HG03103 (cell line): ENCODE measurements at regions not wholly inside any gene's neighbourhood (a gene's known extent, or its start where the extent isn't known, plus 50 kb on each side); places are given as distances from the start of the nearest gene placed in this dataset.

ENCODE experiments used
- ATAC-seq: cut with Tn5 transposase; IDR thresholded peaks from one replicate; pipeline ENCODE4 v1.9.1; 2021; ENCODE audit warnings: low read depth; ENCODE audit not compliant: unreplicated experiment

DNA sequence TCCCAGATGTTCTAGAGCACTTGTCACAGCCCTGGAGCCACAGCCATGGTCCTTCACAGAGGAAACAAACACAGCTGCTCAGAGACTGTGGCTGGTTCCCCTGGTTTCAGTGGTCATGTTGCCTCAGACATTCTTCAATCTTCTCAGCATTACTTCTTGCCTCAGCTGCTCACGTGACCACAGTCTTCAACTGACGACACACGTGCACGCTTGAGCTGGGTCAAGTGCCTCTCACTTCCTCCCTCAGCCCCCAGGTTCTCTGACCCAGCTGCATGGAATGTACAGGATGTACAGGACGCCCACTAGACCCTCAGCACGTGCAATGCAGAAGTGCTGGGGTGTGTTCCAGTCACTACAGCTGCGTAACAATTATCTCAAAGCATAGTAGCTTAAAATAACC lies 159.8 kb upstream of the GGTLC1 start:
- peak; percentile 77 for ATAC-seq

DNA sequence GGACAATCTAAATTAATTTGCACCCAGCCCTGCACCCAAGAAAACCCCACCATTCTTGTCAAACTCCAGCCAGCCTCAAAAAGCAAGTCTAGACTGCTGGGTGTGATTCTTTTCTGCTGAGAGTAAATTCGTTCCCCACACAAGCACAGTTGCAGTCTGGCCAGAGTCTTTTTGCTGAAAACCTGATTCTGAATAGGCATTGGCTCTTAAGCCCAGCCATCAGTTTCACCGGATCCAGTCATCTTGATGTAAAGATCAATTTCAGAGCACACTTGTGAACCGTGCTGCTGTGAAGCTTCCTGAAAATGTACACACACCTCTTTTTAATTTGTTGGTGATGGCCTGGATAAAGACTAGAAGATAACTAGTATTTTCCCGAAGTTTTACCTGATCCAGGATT lies 159.4 kb upstream of the GGTLC1 start:
- ATAC-seq: no peak

DNA sequence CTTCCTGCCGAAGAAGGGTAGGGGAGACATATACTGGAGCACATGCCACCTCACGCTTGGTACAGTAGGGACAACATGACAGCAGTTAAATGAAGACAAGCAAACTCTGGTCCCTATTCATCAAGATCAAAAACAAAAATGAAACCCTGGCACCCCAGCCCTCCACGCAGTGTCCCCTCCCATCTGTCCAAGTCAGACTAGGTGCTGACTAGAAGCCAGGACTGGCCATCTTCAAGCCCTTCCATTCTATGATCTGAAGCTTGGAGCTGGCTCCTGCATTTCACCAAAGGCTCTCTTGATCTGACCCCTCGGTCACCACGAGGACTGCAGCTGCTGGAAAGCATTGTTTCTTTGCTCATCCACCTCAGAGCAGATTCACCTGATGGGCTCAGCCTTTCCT lies 158.9 kb upstream of the GGTLC1 start:
- ATAC-seq: no peak

DNA sequence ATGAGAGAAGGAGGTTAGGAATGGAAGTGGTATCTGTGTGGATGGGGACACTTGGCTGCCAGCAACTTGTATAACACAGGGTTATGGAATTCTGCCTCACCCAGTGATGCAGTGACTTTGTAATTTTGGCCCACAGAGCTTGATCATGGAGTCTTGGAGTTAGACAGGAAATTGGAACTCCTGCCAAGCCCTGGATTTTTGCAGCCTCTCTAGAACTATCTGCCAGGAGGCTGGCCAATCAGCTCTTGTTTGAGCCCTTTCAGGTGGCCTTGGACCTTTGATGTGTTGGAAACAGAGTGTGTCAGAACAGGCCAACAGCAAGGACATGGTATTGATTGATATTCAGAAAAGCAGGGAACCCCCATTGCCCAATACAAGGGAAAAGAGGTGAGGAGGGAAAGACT lies 157.7 kb upstream of the GGTLC1 start:
- ATAC-seq: no peak

DNA sequence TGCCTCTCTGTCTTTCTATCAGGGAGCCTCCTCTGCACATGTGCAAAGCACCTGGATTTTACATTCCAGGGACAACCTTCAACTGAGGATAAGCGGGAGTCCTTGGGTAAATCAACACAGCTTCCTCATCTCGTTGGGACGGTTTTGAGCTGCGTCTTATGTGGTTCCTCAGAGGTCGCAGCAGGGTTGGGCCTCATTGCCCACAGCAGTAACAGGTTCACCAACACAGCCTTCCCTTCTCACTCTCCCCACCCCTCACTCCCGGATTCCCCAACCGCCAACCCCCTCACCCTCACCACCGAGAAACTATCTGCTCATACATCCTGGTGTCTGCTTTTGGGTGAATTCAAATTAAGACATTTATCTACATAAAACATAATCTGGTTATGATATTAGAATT lies 155.8 kb upstream of the GGTLC1 start:
- ATAC-seq: no peak

DNA sequence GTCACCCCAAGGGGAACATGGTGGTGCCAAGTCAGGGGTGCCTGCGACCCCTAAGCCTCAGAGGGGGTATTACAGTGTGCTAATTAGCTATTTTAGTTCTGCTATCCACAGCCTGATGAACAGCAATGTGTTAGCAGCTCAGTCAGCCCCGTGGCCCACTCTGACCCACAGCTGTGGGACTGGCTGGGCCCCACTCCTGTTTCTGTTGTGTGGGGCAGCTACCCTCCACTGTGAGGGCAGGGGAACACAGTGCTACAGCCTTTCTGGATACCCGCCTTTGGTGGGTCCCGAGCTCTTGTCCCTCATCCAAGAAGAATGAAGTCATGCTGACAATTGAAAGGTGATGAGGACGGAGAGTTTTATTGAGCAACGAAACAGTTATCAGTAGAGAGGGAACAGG lies 152.5 kb upstream of the GGTLC1 start:
- ATAC-seq: no peak

DNA sequence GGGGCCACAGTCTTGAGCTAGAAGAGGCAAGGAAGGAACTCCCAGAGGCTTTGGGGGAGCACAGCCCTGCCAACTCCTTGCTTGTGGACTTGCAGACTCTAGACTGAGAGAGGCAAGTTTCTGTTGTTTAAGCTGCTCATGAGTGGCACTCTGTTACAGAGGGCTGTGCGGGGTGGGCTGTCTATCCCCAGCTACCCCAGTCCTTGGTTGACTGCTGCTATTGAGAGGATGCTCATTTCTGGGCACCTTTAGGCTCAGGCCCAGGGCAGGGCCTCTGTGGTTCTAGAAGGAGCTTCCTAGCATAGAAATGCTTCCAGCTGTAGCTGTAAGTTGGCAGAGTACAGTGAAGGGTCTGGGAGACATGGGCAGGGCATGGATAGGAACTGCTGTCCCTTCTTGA lies 151.3 kb upstream of the GGTLC1 start:
- ATAC-seq: no peak

DNA sequence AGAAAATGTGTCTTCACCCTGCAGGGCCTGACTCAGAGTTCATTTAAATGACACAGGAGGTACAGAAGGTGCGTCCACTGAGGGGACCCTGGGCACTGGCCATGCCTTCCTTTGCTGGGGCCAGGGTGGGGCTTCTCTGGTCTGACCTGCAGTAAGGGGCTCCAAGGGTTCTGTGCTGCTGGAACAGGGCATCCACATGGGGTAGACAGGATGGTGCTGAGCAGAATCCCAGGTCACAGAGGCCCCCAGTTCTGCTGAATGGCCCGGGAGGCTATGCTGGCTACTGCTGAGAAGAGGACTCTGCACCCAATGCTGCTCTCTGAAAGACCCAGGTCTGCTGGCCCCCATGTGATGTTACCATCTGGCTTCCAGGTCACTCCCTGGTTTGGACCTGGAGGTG lies 150.4 kb upstream of the GGTLC1 start:
- no peak for ATAC-seq

DNA sequence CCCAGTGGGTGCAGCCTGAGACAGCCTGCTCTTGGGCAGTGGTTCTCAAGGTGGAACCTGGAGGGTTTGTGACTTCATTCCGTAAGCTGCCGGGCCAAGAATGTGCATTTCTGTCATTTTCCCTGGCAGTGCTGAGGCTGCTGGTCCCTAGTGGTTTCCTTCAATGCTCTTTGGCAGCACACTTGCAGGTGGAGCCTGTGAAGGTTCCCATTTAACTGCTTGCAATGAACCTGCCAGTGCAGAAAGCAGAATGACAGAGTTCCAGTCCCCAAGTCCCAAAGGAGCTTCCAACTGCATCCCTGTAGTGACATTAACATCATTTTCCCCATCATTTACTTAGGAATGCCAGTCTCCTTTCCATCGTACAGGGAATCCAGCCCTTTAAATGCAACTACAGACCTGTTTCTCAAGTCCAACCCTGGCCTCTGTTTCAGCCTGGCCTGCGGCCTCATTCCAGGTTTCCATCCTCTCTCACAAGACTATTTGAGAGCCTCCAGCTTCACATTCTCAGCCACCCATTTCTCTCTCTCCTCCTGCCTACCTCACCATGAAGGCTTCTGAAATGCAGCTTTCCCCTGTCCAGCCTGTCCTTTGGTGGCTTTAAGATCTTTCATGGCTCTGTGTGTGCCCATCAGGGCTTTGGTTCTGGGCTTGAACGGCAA lies 149.7 kb upstream of the GGTLC1 start:
- ATAC-seq: no peak

DNA sequence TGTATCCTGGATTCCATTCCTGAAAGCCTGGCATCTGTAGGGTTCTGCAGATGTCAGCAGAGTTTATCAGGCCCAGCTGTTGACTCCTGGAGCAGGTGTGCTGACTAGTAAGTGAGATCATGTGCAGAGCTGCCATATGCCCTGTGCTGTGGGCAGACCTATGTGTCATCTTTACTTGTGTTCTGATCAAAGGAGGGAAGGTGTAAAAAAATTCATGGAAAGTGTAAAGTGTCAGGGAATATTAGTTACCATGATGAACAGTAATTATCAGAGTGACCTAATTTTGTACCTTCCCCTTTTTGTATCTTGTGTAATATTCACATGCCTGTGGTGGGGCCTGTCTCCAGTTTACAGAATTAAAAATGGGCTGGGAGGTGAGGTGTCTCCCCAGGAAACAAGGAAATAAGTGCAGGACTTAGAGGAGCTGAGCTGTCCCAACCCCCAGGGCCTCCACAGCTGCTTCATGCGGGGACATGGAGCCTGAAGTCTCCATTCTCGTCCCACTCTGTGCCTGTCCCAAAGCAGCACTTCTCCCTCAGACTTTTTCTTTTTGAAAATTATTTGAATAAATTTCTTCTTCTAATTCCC lies 148.2 kb upstream of the GGTLC1 start:
- no peak for ATAC-seq

DNA sequence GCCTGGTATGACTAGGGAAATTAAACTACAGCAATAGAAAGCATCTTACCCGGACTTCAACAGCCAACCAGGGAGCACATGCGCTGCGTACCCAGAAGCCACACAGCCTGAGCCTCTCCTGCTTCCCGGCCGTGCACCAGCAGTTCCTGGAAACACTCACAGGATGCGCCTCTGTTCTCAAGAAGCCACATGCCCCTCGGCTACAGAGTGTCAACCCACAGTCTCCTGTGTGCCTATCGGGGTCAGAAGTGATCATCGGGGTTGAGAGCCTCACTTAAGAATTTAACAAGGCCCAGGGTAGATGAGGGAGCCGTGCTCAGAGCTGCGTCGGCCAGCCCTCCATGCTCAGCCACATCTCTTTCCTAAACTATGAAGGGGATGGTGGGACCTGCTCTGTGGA lies 147.2 kb upstream of the GGTLC1 start:
- ATAC-seq: no peak

DNA sequence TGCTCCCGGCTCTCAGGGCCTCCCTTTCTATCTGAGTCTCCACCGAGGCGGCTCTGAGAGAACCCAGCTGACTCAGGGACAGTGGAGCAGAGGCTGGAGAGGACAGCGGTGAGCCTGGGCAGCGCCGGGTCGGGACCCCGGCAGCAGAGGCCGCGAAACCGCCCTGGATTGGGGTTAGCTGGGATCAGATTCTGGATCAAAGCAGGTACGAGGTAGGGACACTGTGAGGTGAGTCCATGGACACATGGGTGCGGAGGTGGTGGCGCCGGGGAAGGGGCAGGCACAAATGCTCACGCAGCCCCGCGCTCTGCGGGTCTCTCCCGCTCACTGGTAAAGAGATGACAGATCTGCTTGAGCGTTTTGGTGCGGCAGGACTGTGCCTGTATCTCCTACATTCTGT lies 146.4 kb upstream of the GGTLC1 start:
- no peak for ATAC-seq

DNA sequence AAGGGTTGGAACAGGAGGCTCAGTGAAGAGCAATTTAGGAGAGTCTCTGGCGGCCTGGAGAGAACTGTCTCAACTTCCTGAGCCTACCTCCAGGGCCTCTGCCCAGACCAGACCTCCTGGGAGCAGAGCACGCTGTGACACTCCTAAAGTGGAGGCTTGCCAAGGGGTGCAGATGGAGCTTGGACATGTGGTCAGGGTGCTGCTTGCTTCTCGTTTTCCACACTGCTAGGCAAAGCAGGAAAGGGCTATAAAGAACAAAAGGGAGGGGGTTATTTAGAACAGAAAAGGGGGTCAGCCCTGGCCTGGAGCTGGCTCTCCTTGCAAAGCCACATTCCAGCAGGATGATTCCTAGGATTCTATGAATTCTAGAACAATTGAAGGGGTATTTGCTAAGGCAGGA lies 145.7 kb upstream of the GGTLC1 start:
- ATAC-seq: no peak

DNA sequence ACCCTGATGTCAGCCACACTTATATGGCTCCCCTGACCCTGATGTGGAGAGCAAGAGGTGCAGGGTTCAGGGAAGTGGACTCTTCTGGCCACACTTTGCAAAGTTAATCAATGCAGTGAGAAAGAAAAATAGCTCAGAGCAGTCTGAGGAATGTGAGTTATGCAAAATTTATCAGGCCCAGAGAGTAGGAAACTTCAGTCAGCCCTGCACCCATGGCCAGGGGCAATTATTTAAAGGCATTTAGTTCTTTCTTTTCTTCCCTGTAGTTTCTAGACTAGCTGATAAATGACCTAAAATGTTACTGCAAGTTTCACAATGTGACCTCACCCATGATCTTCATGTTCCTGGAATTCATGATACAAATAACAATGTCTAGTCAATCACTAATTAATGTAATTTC lies 143.7 kb upstream of the GGTLC1 start:
- no peak for ATAC-seq

DNA sequence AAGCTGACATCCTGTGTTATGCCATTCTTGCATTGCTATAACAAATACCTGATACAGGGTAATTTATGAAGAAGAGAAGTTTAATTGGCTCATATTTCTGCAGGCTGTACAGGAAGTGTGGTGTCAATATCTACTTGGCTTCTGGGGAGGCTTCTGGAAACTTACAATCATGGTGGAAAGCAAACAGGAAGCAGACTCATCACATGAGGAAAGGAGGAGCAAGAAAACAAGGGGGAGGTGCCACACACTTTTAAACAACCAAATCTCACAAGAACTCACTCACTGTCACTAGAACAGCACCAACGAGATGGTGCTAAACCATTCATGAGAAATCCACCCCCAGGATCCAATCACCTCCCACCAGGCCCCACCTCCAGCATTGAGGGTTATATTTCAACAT lies 143.1 kb upstream of the GGTLC1 start:
- ATAC-seq: no peak

DNA sequence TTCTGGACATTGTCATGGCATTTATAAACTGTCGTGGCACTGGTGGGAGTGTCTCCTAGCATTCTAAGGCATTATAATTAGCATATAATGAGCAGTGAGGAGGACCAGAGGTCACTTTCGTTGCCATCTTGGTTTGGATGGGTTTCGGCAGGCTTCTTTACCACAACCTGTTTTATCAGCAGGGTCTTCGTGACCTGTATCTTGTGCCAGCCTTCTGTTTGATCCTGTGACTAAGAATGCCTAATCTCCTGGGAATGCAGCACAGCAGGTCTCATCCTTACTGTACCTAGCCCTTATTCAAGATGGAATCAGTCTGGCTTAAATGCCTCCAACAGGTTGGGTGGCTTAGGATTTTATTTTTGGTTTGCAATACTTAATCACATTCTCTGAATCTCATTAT lies 142.7 kb upstream of the GGTLC1 start:
- no peak for ATAC-seq

DNA sequence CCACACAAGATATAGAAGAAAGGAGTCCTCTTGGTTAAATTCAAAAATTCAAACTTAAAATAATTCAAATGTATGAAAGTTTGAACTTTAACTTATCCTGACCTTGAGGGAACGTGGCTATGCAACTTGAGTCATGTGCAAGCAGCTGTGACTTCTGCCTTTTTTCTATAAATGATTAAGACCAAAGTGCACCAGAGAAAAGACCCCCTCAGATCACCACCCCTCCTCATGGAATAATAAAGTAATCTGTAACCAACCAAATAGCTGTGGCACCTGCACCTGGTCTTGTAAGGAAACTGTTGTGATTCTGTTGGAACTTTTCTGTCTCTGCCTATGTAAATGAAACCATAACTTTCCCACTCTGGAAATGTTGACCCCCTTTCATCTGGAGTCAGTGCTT lies 141.1 kb upstream of the GGTLC1 start:
- ATAC-seq: no peak

DNA sequence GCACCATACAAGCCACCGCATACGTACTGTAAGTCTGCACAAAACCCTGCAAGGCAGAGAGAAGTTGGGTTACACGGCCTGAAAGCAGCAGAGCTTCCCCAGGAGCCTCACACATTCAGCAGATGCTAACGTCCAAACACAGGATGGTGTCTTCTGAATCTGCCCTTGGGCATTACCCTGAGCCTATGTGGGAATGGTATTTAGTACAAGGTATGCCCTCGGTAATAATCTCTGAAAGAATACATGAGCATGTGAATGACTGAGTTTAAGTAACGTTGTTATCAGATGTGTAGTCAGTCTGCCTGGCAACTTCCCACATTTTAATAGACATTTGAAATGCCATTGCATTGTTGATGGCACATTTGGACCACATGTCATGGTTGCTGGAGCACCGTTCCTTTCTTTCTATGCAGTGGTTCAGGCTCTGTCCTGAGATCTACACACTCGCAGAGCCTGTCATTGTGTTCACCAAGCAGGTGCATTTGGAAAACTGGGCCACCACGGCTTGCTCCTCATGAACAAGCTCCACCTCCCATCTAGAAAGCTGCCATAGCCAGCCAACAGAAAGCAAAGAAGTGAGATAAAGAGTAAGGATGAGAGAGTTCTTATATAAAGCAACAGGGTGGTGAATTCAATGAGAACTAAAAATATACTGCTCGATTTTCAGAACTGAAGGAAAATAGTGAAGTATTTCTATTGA lies 136.5 kb upstream of the GGTLC1 start:
- no peak for ATAC-seq

DNA sequence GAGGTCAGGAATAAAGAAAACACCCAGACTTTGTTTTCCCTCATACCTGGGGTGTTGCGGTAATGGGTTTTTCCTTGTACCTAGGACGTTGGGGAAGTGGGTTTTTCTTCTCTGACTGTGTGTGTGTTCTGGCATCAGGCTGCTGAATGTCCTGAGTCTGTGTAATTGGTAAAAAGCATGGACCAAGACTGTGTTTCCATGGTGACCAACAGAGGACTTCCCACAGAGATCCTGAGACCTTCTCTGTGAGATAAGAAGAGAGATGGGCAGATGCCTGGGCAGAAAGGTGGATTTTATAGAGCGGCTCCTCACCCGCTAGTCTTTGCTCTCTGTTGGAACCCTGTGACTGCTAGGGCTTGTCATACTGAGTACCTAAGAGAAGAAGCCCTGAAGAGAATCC lies 135.4 kb upstream of the GGTLC1 start:
- no peak for ATAC-seq

DNA sequence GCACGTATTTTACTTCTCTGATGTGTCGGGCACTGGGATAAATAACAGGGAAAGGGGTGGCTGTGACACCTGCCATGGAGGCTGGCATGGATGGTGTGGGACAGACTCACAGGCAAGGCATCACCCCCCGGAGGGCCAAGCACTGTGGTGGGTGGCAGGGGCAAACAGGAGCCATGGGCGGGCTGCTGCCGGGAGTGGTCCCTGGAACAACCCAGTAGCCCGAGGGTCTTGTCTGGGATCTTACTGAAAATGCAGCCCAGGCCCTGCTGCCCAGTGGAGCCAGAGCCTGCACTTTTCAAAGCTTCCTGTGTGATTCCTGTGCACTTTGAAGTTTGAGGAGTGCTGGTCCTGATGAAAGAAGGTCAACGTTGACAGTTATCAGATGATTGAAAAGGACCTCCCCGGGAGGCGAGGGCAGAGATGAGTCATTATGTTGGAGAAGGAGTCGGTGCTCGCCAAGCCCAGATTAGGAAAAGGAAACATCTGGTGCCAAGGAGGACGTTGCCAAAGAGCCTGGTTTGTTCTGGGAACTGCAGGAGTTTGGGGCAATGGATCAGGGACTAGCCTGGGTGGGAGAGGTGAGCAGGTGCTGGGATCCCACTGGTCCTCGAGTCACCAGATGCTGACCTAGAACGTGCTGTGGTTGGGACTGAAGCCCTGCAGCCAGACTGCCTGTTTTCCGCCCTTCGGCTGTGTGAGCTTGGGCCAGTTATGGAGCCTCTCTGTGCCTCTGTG lies 130.0 kb upstream of the GGTLC1 start:
- ATAC-seq: no peak

DNA sequence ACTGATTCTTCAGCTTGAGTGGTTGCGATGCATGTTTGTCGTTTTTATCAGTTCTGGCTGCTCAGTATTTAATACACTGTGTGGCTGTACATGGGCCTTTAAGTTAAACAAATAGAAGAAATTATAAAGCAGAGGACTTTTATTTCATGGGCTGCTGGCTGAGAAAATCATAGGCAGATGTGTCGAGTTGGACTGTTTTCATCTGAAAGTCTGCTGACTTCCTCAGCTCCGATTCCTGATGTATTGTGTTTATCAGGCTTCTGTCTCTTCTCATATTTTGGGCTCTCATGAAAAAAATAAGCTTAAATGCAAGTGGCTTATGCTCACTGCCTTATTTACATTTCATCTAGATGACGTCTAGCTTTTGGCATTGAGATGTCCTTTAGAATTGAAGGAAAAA lies 129.5 kb upstream of the GGTLC1 start:
- ATAC-seq: no peak

DNA sequence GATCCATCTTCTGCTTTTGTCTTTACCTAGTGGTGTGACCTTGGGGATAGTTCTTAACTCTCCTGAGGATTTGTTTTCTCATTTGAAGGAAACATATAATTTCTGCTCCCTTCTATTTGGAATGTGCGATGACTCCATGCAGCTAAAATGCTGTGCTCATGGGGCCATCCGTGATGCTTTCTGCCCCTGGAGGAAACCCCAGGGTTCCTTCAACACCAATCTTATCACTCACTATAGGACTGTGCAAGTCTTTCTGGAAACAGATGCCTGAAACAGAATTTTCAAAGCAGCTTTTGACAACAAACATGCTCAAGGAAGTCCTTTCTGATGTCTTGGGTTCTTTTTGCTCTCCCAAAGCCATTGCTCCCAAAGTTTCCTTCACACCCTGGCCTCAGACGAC lies 128.8 kb upstream of the GGTLC1 start:
- no peak for ATAC-seq
